H9 (cell line): ENCODE measurements at regions not wholly inside any gene's neighbourhood (a gene's known extent, or its start where the extent isn't known, plus 50 kb on each side); places are given as distances from the start of the nearest gene placed in this dataset.

Experiments
- DNase-seq: peaks from one replicate; pipeline ENCODE4 v3.0.0-alpha.2; 2017
- H2AFZ ChIP-seq: one replicate; pipeline ENCODE4 v1.6.1; 2013; ENCODE audit warnings: mild to moderate bottlenecking, low read length, control low read depth, moderate library complexity
- H2AK5ac ChIP-seq: 2 replicates; pipeline ENCODE4 v1.6.1; 2013; ENCODE audit warnings: low read length, control low read depth, mixed read lengths; ENCODE audit not compliant: insufficient read length
- H2BK120ac ChIP-seq: one replicate; pipeline ENCODE4 v1.6.1; 2013; ENCODE audit warnings: low read depth, mild to moderate bottlenecking, low read length, control low read depth, inconsistent platforms; ENCODE audit not compliant: poor library complexity, severe bottlenecking
- H2BK12ac ChIP-seq: 2 replicates; pipeline ENCODE4 v1.6.1; 2013; ENCODE audit warnings: low read length, control low read depth, mixed read lengths, low read depth; ENCODE audit not compliant: insufficient read length
- H2BK15ac ChIP-seq: 2 replicates; pipeline ENCODE4 v1.6.1; 2013; ENCODE audit warnings: low read depth, low read length, control low read depth
- H2BK20ac ChIP-seq: one replicate; pipeline ENCODE4 v1.6.1; 2013; ENCODE audit warnings: low read depth, mild to moderate bottlenecking, low read length, control low read depth, inconsistent platforms; ENCODE audit not compliant: poor library complexity, severe bottlenecking
- H2BK5ac ChIP-seq: 2 replicates; pipeline ENCODE4 v1.6.1; 2013; ENCODE audit warnings: low read length, control low read depth, mixed read lengths; ENCODE audit not compliant: insufficient read length
- H3K14ac ChIP-seq: 2 replicates; pipeline ENCODE4 v1.6.1; 2013; ENCODE audit warnings: low read length, control low read depth; ENCODE audit not compliant: insufficient read depth
- H3K18ac ChIP-seq: 2 replicates; pipeline ENCODE4 v1.6.1; 2013; ENCODE audit warnings: low read depth, mild to moderate bottlenecking, mixed read lengths, low read length, control low read depth; ENCODE audit not compliant: insufficient read length
- H3K23ac ChIP-seq: 2 replicates; pipeline ENCODE4 v1.6.1; 2013; ENCODE audit warnings: low read length, control low read depth, mixed read lengths, low read depth; ENCODE audit not compliant: insufficient read length
- H3K23me2 ChIP-seq: 2 replicates; pipeline ENCODE4 v1.6.1; 2013; ENCODE audit warnings: low read depth, mild to moderate bottlenecking, mixed read lengths, low read length, control low read depth; ENCODE audit not compliant: insufficient read length, poor library complexity, severe bottlenecking
- H3K27ac ChIP-seq: 2 replicates; pipeline ENCODE4 v1.5.1; 2013; ENCODE audit warnings: low read length, control low read depth, mixed read lengths, low read depth; ENCODE audit not compliant: insufficient read length
- H3K27me3 ChIP-seq: 2 replicates; pipeline ENCODE4 v1.6.1; 2013; ENCODE audit warnings: low read length, control low read depth, inconsistent platforms; ENCODE audit not compliant: insufficient read depth
- H3K4ac ChIP-seq: 2 replicates; pipeline ENCODE4 v1.6.1; 2013; ENCODE audit warnings: low read depth, mild to moderate bottlenecking, control low read depth, inconsistent platforms, low read length, moderate library complexity
- H3K4me1 ChIP-seq: 2 replicates; pipeline ENCODE4 v1.6.1; 2013; ENCODE audit warnings: low read length, control low read depth, inconsistent platforms; ENCODE audit not compliant: insufficient read depth
- H3K4me2 ChIP-seq: 2 replicates; pipeline ENCODE4 v1.6.1; 2013; ENCODE audit warnings: low read length, control low read depth, mixed read lengths; ENCODE audit not compliant: insufficient read length, insufficient read depth
- H3K56ac ChIP-seq: 2 replicates; pipeline ENCODE4 v1.6.1; 2013; ENCODE audit warnings: low read depth, mild to moderate bottlenecking, mixed read lengths, low read length, control low read depth; ENCODE audit not compliant: insufficient read length
- H3K79me1 ChIP-seq: 2 replicates; pipeline ENCODE4 v1.6.1; 2013; ENCODE audit warnings: low read depth, mild to moderate bottlenecking, moderate library complexity, low read length, control low read depth, inconsistent platforms; ENCODE audit not compliant: insufficient read depth, poor library complexity, severe bottlenecking
- H3K79me2 ChIP-seq: 2 replicates; pipeline ENCODE4 v1.6.1; 2013; ENCODE audit warnings: low read length, control low read depth, inconsistent platforms; ENCODE audit not compliant: insufficient read depth
- H3K9ac ChIP-seq: 2 replicates; pipeline ENCODE4 v1.6.1; 2013; ENCODE audit warnings: low read length, control low read depth, mixed read lengths; ENCODE audit not compliant: insufficient read length; ENCODE audit errors: extremely low read depth
- H3K9me3 ChIP-seq: one replicate; pipeline ENCODE4 v1.6.1; 2013; ENCODE audit warnings: low read depth, low read length, inconsistent platforms; ENCODE audit not compliant: control insufficient read depth
- H3T11ph ChIP-seq: one replicate; pipeline ENCODE4 v1.6.1; 2013; ENCODE audit warnings: mild to moderate bottlenecking, low read length, control low read depth, inconsistent platforms
- H4K20me1 ChIP-seq: one replicate; pipeline ENCODE4 v1.6.1; 2013; ENCODE audit not compliant: control insufficient read depth, insufficient read length, insufficient read depth
- H4K5ac ChIP-seq: 2 replicates; pipeline ENCODE4 v1.6.1; 2013; ENCODE audit warnings: low read depth, mild to moderate bottlenecking, mixed read lengths, low read length, control low read depth; ENCODE audit not compliant: insufficient read length
- H4K8ac ChIP-seq: replicated peaks from 2 replicates; pipeline ENCODE4 v1.6.1; 2013; ENCODE audit warnings: low read length, control low read depth, mixed read lengths, low read depth; ENCODE audit not compliant: insufficient read length
- H4K91ac ChIP-seq: 2 replicates; pipeline ENCODE4 v1.6.1; 2013; ENCODE audit warnings: low read depth, mild to moderate bottlenecking, moderate library complexity, mixed read lengths, low read length, control low read depth; ENCODE audit not compliant: insufficient read length
- H3K27ac Mint-ChIP-seq, 3 experiments: 2 replicates in 2 of 3; 3 replicates in 1 of 3; pipeline ENCODE4 v1.8.0; 2020 to 2021; ENCODE audit warnings: mixed read lengths in 3 of 3, mild to moderate bottlenecking in 1 of 3, moderate library complexity in 1 of 3
- H3K27me3 Mint-ChIP-seq: 2 replicates; pipeline ENCODE4 v1.8.0; 2021; ENCODE audit warnings: low read depth, mild to moderate bottlenecking, moderate library complexity, mixed read lengths
- H3K36me3 Mint-ChIP-seq, 3 experiments: 2 replicates in 2 of 3; 3 replicates in 1 of 3; pipeline ENCODE4 v1.8.0; 2020 to 2021; ENCODE audit warnings: low read depth in 3 of 3, mixed read lengths in 3 of 3; ENCODE audit not compliant: insufficient read depth in 1 of 3
- H3K4me1 Mint-ChIP-seq, 2 experiments: 2 replicates each; pipeline ENCODE4 v1.8.0; 2020; ENCODE audit warnings: mixed read lengths in 2 of 2
- H3K4me3 Mint-ChIP-seq, 2 experiments: 2 replicates in 1 of 2; 3 replicates in 1 of 2; pipeline ENCODE4 v1.8.0; 2020 to 2021; ENCODE audit warnings: mild to moderate bottlenecking in 2 of 2, mixed read lengths in 2 of 2, moderate library complexity in 1 of 2
- H3K9me3 Mint-ChIP-seq, 2 experiments: 2 replicates in 1 of 2; 3 replicates in 1 of 2; pipeline ENCODE4 v1.8.0; 2020; ENCODE audit warnings: mild to moderate bottlenecking in 2 of 2, mixed read lengths in 2 of 2, moderate library complexity in 1 of 2
- TF ChIP-seq, protein P1 (sequence below): fragments of 200-600 bp; sonication (generic); conservative IDR thresholded peaks from 3 replicates; pipeline ENCODE4 v1.8.0; 2021; ENCODE audit warnings: antibody characterized with exemption, mild to moderate bottlenecking

DNA sequence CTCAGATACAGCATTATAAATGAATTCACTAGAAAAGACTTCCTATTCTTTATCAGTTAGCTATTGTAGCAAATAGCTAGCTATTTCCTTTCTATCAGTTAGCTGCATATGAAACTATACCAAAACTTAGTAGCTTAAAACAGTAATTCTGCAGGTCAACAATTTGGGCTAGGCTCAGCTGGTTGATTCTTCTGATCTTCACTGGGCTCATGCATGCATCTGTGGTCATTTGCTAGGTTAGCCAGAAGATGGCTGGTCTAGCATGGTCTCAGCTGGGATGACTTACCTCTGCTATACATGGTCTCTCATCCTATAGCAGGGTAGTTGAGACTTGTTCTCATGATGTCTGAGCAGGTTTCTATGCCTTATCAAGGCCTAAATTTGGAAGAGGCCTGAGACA is 147.4 kb downstream of the CENPC start:
- Histone ChIP-seq H3K79me2 (no peaks in the 10 kb centered on the region), H3K23ac (no peak overlapping the region), H3K4me2 (no peak overlapping the region), H3K27me3 (no peaks in the 10 kb centered on the region), H4K20me1 (no peaks in the 10 kb centered on the region), H2BK15ac (no peak overlapping the region), H3K23me2 (no peaks in the 10 kb centered on the region), H3K18ac (no peak overlapping the region), H4K91ac (no peak overlapping the region), H3K9ac (no peak overlapping the region), H2BK20ac (no peak overlapping the region), H3K14ac (no peak overlapping the region), H3T11ph (no peak overlapping the region), H2BK120ac (no peak overlapping the region), H3K4me1 (no peaks in the 10 kb centered on the region), H3K4ac (no peak overlapping the region), H2BK5ac (no peak overlapping the region), H3K9me3 (no peaks in the 10 kb centered on the region), H4K5ac (no peak overlapping the region), H3K27ac (no peak overlapping the region), H2BK12ac (no peak overlapping the region), H3K79me1 (no peaks in the 10 kb centered on the region), H2AFZ (no peak overlapping the region), H2AK5ac (no peak overlapping the region), H3K56ac (no peak overlapping the region), H4K8ac (no peak overlapping the region)
- Mint-ChIP-seq H3K9me3 (no peaks in the 10 kb centered on the region), H3K36me3 (no peaks in the 10 kb centered on the region), H3K27me3 (no peaks in the 10 kb centered on the region), H3K27ac (no peak overlapping the region), H3K4me3 (no peak overlapping the region), H3K4me1 (no peaks in the 10 kb centered on the region)
- TF ChIP-seq, protein P1, sequence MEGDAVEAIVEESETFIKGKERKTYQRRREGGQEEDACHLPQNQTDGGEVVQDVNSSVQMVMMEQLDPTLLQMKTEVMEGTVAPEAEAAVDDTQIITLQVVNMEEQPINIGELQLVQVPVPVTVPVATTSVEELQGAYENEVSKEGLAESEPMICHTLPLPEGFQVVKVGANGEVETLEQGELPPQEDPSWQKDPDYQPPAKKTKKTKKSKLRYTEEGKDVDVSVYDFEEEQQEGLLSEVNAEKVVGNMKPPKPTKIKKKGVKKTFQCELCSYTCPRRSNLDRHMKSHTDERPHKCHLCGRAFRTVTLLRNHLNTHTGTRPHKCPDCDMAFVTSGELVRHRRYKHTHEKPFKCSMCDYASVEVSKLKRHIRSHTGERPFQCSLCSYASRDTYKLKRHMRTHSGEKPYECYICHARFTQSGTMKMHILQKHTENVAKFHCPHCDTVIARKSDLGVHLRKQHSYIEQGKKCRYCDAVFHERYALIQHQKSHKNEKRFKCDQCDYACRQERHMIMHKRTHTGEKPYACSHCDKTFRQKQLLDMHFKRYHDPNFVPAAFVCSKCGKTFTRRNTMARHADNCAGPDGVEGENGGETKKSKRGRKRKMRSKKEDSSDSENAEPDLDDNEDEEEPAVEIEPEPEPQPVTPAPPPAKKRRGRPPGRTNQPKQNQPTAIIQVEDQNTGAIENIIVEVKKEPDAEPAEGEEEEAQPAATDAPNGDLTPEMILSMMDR = no peak
- no peak for DNase-seq
